HG02973 (cell line): ENCODE measurements at regions not wholly inside any gene's neighbourhood (a gene's known extent, or its start where the extent isn't known, plus 50 kb on each side); places are given as distances from the start of the nearest gene placed in this dataset.
"Not testable (repeated sequence)": the region's sequence is repeated elsewhere in the genome, so short reads cannot be mapped to it uniquely, and the experiment has no call there.

ENCODE experiments used
- ATAC-seq: cut with Tn5 transposase; IDR thresholded peaks from one replicate; pipeline ENCODE4 v1.9.1; 2021; ENCODE audit warnings: moderate library complexity; ENCODE audit not compliant: unreplicated experiment

DNA sequence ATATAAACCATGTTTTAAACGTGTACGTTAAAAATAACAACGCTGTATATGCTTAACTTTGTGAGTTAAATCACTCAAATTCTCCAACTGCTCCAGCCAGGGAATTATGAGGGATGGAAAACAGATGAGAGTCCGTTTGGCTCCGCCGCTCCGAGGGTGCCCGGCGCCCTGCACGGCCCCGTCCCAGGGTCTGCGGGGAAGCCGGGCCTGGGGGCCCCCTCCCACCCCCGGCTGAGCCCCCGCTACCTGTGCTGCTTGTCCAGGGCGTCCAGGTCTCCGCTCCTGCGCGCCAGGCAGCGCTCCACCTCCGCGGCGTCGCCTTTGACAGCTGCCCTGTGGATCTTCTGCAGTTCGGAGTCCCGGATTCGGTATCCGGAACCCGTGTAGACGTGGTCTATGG, 415.5 kb downstream of the FOXD4L4 start:
- not testable (repeated sequence) for ATAC-seq

DNA sequence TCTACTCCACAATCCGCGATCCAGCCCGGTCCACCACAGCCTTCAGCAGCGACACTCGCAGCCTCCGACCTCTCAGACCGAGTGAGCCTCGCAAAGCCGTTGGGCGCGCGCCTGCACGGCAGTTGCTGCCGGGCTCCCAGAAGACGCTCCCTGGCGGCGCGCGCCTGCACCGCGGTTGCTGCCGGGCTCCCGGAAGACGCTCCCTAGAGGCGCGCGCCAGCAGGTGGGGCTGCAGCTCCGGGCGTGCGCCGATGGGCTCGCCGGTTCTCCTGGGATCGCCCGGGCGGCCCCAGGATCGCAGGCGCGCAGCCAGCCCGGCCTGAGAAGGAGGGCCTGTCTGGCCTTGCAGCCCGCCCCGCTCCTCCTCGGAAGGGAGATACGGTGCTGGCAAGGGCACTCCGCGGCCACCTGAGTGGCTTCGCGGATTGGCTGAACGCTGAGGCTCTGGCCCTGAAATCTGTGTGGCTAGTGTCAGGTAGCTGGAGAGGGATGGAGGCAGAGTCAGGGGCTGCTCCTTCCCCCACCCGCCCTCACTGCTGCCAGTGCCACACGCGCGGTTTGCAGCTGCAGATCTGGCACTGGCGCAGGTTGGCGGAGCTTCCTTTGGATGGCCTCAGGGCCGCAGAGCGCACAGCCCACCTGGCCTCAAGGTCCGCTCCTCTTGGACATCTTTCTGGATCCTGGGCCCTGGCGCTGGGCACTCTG, 416.2 kb downstream of the FOXD4L4 start:
- ATAC-seq: peak; percentile 100

DNA sequence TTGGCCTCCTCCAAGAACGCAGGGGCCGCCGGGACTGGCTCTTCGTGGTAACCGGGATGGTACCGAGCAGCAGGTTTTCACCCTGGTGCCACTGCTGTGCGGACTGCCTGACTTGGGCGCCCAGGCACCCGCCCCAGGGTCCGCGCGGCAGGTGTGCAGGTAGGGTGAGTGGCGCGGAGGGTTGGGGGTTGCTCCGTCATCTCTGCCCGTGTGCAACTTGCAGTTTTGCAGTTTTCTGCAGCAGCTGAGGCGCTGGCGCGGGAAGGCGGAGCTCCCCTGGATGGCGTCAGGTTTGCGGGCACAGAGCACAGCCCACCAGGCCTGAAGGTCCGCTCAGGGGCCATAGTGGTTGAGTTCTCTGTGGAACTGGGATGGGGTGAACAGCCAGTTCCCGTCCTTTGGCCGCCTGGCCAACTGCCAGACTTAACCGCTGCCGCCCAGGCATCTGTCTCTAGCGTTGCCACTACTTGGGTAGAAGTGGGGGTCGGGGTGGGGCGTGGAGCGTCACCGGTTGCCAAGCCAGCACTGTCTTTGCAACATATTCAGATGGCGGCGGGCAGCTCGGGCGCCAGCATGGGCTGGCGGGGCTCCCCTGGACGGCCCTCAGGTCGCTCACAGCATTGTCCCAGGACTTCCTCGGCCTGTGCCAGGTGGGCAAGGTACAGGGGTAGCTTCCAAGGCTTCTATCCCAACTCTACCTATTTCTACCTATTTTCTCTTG, 417.2 kb downstream of the FOXD4L4 start:
- ATAC-seq: not testable (repeated sequence)

DNA sequence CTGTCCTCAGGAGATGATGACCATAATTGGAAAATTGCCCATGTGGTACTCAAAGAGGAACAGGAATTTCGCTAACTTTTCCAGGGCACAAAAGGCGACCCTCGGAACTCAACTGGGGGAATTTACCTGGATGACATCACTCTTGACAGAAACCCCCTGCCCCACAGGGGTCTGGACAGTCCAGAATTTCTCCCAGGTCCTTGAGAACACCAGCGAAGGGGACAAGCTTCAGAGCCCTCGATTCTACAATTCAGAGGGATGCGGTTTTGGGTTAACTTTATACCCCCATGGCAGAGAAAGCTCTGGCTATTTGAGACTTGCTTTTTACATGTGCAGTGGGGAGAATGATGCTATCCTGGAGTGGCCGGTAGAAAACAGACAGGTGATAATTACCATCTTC, 445.4 kb downstream of the FOXD4L4 start:
- not testable (repeated sequence) for ATAC-seq

DNA sequence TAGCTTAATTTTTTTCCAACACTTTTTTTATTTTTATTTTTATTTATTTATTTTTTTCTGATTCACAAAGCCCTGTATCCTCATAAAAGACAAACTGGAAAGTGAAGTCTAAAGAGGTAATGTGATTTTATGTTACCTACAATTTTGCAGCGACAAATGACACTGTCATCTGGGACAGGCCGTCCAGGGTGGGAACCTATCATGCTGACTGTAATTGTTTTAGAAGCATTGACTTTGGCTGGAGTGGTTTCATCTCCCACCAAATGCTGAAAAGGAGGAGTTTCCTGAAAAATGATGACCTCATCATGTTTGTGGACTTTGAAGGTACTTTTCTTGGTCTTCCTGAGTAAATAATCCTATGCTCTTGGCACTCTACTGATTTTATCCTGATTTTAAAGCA, 446.7 kb downstream of the FOXD4L4 start:
- ATAC-seq: not testable (repeated sequence)

DNA sequence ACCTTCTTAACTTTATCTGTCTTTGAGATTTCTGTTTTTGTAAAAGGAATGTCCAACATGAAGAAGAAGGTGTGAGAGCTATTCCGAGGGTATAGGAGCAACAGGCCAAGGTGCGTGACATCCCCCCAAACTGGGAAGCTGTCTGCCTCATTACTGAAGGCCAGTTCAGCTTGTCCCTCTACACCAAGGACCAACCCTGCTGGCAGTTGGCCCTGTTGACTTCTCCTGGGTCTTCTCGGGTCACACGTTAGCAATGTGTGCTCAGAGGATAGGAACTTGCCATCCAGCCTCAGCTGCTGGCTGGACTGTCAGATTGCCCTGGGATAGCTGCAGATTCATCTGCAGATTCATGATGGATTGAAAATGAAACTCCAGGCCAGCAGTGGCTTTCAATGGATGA, 460.3 kb downstream of the FOXD4L4 start:
- ATAC-seq: not testable (repeated sequence)

DNA sequence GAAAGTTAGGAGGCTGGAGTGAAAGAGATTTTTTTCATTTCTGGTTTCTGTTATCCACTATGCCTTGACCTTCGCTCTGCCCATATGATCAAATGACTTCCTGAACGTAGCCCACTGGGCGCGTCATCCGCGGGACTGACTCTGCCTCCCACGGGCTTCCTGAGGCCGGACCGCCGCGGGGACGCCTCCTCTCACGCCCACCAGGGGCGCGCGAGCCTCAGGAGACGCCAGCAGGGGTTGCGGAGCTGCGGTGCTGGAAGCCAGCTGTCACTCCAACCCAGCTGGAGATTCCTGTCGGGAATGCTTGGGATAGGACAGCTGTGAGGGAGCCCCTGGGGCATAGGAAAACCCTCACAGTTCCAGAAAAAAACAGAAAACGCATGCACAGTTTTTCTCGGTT, 461.5 kb downstream of the FOXD4L4 start:
- not testable (repeated sequence) for ATAC-seq

DNA sequence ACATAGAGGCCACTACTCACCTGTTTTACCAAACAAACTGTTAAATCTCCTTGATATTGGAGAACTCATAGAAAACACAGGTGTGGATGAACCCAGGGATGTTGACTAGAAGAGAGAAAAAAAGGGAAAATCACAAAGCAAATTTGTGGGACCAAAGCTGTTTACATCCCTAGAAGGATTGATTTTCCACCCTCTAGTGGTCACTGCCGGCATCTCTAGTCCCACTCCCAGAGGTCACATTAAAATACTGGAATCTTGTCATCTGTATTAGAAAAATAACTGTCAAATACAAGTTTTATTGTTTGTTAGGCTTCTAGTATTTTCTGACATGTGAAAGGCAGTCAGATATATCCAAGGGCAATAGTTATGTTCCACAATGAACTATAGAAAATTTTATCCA, 469.7 kb downstream of the FOXD4L4 start:
- ATAC-seq: not testable (repeated sequence)

DNA sequence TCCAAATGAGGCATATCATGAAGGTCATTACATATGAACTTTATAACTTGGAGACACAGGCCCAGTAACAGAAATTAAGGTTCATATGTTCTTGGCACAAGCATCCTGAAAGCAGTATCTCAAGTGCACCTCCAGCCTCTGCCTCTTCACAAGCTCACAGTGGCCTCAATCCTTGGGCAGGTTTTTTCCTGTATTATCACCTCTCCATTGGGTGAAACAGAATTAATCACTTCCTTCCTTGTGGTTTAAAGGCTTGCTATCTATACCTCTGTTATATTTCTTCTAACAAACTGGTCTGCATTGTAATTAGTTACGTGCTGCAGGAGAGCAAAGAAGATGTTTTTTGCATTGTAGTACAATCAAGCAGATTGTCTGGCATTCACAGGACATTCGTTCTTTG, 471.0 kb downstream of the FOXD4L4 start:
- ATAC-seq: not testable (repeated sequence)

DNA sequence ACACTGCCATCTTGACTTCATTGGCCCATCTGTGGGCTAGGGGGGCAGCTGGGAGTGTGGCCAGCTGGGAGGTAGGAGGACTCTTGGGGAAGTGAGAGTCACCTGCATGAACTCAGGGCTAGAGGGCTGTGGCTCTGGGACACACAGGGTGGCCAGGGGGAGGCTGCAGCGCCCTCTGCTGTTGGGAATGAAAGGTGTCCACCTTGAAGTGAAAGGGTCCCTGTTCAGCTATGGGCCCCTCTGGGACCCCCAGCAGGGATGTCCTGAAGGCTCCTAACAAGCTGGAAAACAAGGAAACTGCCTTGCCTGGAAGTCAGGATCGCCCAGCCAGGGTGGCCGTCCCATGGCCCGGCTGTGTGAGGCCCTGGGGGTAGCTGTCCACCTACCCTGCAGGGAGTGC, 507.8 kb downstream of the FOXD4L4 start:
- not testable (repeated sequence) for ATAC-seq

DNA sequence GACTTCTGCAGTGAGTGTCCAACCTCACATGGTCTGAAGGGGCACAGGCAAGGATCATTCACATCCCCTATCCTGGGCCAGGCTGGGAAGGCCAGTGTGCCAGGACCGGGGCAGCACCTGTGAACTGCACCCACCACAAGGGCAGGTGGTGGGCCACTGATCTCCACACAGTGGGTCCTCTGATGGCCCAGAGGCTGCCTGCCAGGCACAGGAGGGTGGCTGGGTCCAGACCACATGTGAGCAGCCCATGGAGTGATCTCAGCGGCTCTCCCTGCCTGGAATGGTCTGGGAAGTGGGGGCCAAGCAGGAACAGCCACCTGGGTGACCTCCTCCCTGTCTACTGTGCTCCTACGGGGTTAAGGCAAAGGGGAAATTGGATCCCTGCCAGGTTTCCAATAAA, 508.5 kb downstream of the FOXD4L4 start:
- ATAC-seq: not testable (repeated sequence)

DNA sequence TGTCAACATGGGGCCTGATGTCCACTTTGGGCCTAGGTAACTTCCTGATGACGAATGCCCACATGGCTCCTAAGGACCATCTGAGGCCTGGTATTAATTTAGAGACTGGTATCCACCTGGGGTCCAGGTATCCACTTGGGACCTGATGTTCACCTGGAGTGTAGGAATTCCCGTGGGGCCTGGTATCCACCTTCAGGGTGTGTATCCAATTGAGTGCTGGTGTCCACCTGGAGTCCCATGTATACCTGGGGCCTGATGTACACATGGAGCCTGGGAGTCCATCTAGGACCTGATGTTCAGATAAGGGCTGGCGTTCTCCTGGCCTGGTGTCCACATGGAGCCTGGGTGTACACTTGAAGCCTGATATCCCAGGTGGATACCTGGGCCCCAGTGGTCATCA, 520.6 kb downstream of the FOXD4L4 start:
- not testable (repeated sequence) for ATAC-seq

DNA sequence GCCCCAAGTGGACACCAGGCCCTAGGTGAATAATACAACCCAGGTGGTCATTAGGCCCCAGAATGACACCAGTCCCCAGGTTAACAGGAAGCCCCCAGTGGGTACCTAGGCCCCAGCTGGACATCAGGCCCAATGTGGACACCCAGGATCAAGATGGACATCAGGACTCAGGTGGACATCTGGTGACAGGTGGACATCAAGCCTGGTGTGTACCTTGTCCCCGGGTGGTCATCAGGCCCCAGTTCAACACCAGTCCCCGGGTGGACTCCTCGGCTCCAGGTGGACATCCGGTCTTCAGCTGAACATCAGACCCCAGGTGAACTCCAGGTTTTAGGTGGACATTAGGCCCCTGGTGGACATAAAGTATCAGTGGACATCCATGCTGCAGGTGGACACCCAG, 524.6 kb downstream of the FOXD4L4 start:
- ATAC-seq: not testable (repeated sequence)

DNA sequence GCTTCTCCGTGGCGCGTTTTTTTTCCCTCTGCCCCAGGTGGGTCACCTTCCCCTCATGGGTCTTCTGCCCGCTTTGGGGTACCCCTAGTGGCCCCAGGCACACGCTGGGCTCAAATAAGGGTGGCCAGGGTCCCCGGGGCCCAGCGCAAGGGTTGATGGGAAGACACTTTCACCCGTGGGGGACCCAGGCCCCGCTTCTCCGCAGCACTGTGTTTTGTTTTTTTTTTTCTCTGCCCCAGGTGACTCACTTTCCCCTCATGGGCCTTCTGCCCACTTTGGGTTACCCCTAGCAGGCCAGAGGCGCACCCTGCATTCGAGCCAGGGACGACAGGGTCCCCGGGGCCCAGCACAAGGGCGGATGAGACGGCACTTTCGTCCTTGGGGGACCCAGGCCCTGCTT, 526.7 kb downstream of the FOXD4L4 start:
- not testable (repeated sequence) for ATAC-seq

DNA sequence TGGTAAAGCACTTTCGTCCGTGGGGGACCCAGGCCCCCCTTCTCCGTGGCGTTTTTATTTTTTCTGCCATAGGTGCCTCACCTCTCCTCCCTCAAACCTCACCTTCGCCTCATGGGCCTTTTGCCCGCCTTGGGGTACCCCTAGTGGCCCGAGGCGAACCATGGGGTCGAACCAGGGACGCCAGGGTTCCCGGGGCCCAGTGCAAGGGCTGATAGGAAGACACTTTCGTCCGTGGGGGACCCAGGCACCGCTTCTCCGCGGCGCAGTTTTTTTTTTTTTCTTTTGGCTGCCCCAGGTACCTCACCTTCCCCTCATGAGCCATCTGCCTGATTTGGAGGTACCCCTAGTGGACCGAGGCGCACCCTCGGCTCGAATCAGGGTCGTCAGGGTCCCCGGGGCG, 527.8 kb downstream of the FOXD4L4 start:
- not testable (repeated sequence) for ATAC-seq

DNA sequence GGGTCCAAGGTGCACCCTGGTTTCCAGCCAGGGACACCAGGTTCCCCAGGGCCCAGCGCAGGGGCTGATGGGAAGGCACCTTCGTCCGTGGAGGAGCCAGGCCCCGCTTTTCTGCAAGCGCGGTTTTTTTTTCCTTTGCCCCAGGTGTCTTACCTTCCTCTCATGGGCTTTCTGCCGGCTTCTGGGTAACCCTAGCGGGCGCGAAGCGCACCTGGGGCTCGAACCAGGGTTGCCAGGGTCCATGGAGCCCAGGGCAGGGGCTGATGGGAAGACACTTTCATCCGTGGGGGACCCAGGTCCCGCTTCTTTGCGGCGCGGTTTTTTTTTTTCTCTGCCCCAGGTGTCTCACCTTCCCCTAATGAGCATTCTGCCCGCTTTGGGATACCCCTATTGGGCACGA, 529.3 kb downstream of the FOXD4L4 start:
- not testable (repeated sequence) for ATAC-seq

DNA sequence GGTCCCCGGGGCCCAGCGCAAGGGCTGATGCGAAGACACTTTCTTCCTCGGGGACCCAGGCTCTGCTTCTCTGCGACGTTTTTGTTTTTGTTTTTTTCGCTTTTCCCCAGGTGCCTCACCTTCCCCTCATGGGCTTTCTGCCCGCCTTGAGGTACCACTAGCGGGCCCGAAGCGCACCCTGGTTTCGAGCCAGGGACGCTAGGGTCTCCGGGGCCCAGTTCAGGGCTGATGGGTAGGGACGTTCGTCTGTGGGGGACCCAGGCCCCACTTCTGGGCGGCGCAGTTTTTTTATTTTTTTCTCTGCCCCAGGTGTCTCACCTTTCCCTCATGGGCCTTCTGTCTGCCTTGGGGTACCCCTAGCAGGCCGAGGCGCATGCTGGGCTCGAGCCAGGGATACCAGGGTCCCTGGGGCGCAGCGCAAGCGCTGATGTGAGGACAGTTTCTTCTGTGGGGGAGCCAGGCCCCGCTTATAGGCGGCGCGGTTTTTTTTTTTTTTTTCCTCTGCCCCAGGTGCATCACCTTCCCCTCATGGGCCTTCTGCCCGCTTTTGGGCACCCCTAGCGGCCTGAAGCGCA, 530.0 kb downstream of the FOXD4L4 start:
- not testable (repeated sequence) for ATAC-seq

DNA sequence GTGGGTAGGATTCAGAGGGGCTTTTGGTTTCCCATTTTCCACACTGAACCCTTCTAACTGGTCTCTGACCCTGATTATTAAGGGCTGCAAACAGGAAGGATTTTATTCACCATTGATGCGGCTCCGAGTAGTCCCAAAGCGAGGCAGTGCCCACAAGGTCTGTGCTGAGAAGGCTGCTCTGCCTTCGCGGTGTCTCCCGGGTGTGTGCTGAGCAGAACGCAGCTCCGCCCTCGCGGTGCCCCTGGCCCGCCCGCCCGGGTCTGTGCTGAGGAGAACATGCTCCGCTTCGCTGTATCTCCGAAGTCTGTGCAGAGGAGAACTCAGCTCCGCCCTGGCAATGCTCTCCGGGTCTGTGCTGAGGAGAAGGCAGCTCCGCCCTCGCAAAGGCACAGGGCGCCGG, 530.7 kb downstream of the FOXD4L4 start:
- ATAC-seq: not testable (repeated sequence)

DNA sequence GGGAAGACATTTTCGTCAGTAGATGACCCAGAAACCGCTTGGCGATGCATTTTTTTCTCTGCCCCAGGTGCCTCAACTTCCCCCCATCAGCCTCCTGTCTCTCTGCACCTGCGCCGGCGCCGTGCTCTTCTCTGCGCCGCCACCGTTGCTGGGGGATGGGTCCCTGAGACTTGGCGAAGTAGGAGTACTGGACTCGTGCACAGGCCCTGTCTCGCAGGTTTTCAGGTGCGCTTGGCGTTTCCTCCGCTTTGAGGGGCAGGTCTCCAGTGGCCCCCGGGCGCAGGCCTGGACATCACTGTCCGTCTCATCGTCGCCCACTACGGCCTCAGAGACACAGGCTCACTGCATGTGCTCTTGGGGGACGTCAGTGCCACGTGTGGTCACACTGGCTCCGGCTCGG, 532.1 kb downstream of the FOXD4L4 start:
- not testable (repeated sequence) for ATAC-seq

DNA sequence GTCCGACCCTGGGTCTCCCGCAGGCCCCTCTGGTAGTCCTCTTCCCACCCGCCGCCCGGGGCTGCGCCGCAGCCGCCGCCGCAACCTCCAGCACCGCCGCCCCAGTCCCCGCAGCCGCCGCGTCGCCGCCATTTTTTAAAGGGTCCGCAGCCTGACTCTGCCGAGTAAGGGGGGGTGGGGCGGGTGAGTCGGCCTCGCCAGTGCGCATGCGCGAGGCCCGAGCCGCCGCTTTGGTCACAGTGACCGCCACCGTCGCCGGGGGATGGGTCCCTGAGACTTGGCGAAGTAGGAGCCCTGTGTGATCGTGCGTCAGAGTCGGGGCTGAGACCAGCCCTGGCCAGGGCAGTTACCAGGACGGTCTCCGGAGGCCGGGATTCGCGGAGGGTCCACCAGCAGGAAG, 532.8 kb downstream of the FOXD4L4 start:
- not testable (repeated sequence) for ATAC-seq

DNA sequence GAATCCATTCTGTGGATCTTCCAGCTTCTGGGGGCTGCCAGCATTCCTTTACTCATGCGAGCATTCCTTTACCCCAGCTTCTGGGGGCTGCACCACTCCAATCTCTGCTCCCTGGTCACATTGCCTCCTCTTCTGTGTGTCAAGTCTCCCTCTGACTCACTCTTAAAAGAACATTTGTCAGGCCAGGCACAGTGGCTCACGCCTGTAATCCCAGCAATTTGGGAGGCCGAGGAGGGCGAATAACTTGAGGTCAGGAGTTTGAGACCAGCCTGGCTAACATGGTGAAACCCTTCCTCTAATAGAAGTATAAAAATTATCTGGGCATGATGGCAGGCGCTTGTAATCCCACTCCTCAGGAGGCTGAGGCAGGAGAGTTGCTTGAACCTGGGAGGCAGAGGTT, 541.9 kb downstream of the FOXD4L4 start:
- not testable (repeated sequence) for ATAC-seq
